ENCODE measurements at regions not wholly inside any gene's neighbourhood (a gene's known extent, or its start where the extent isn't known, plus 50 kb on each side); places are given as distances from the start of the nearest gene placed in this dataset.

DNA sequence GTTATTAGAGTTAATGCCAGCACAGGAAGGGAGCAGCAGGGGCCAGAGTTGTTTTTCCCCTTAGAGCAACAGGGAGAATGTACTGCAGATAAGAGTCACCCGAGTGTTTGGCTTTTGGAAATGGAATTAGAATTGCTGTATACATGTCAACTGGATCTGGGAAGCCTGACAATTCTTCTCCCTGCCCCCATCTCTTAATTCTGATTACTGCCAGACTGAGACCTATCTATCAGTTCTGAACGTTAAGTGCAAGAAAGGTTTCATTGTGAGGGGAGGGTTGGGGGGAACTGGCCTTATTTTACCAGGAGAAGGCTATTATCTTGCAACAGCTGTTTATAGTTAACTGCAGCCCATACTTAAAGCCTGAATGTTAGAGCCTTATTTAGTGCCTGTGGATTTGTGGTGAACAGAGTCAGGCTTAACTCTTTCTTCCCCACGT is 424.5 kb upstream of the CDH11 start:
- ATAC-seq (no peak), DNase-seq (ENCODE audit: low read depth, low spot score) (no peak)
- Histone ChIP-seq H3K4me3 (replicated peaks in 1 of 2; ENCODE audit: low read depth in 1 of 2, low read length in 2 of 2) (no peak overlapping the region), H4K20me1 (ENCODE audit: insufficient read depth) (no peaks in the 10 kb centered on the region), H3K4me1 (ENCODE audit: control insufficient read depth in 1 of 2, insufficient read depth in 2 of 2, low read length in 2 of 2) (no peaks in the 10 kb centered on the region), H3K9me3 (ENCODE audit: control insufficient read depth in 1 of 2, insufficient read depth in 1 of 2, low read depth in 1 of 2, low read length in 2 of 2) (peaks cover 0 to 4% of the 10 kb centered on the region in 2 experiments; a peak in 2 of 4 replicates), H3K27me3 (ENCODE audit: insufficient read depth, low read length) (no peaks in the 10 kb centered on the region), H2AFZ (ENCODE audit: low read depth, low read length, poor library complexity, severe bottlenecking) (no peak overlapping the region), H3K79me2 (ENCODE audit: insufficient read depth, low read length) (no peaks in the 10 kb centered on the region), H3K9ac (ENCODE audit: low read length) (no peak overlapping the region), H3K9me2 (ENCODE audit: insufficient read depth) (no peaks in the 10 kb centered on the region), H3K36me3 (ENCODE audit: control insufficient read depth in 1 of 2, insufficient read depth in 2 of 2, low read length in 2 of 2) (no peaks in the 10 kb centered on the region), H3K27ac (ENCODE audit: low read depth, low read length) (no peak overlapping the region), H3K4me2 (ENCODE audit: low read length) (no peak overlapping the region)
- ChIA-PET RAD21 (ENCODE audit: low non-redundant PET in 1 of 2, low total read pairs in 2 of 2, uncharacterized antibody in 2 of 2, unreplicated experiment in 2 of 2) (no interaction called here), POLR2A (no interaction called here), CTCF (no interaction called here)
- intact Hi-C loops (cut with micrococcal nuclease), result no loop called here
- no TSS peak for BruUV-seq (replicated peaks)
- TF ChIP-seq ZNF274 (IDR thresholded peaks at IDR 0.05; ENCODE audit: low read depth, low read length) (no peak), ELF1 (IDR thresholded peaks at IDR 0.05; ENCODE audit: borderline replicate concordance, low read depth) (no peak), SIN3A (IDR thresholded peaks at IDR 0.05; ENCODE audit: low read depth) (no peak), ZFX (IDR thresholded peaks at IDR 0.05) (no peak), TCF7L2 (IDR thresholded peaks at IDR 0.05; ENCODE audit: borderline replicate concordance, extremely low read depth, insufficient read depth, insufficient read length) (no peak), FOSL1 (IDR thresholded peaks at IDR 0.05; ENCODE audit: low read depth) (no peak), SRF (IDR thresholded peaks at IDR 0.05; ENCODE audit: low read depth) (no peak), YY1 (IDR thresholded peaks at IDR 0.05; ENCODE audit: extremely low read depth, insufficient replicate concordance, low read depth, low read length) (no peak), CEBPB (IDR thresholded peaks at IDR 0.05; ENCODE audit: low read depth) (no peak), JUND (IDR thresholded peaks at IDR 0.05) (no peak), EGR1 (IDR thresholded peaks at IDR 0.05; ENCODE audit: low read depth) (no peak), RAD21 (IDR thresholded peaks at IDR 0.05; ENCODE audit: low read depth) (no peak), CBX3 (IDR thresholded peaks at IDR 0.05; ENCODE audit: low read depth) (no peak), POLR2A (IDR thresholded peaks at IDR 0.05; ENCODE audit: borderline replicate concordance, extremely low read depth, insufficient read depth, insufficient read length) (no peak), EZH2phosphoT487 (IDR thresholded peaks at IDR 0.05; ENCODE audit: borderline replicate concordance) (no peak), SP1 (IDR thresholded peaks at IDR 0.05; ENCODE audit: low read depth) (no peak)
- TF ChIP-seq, protein P1, sequence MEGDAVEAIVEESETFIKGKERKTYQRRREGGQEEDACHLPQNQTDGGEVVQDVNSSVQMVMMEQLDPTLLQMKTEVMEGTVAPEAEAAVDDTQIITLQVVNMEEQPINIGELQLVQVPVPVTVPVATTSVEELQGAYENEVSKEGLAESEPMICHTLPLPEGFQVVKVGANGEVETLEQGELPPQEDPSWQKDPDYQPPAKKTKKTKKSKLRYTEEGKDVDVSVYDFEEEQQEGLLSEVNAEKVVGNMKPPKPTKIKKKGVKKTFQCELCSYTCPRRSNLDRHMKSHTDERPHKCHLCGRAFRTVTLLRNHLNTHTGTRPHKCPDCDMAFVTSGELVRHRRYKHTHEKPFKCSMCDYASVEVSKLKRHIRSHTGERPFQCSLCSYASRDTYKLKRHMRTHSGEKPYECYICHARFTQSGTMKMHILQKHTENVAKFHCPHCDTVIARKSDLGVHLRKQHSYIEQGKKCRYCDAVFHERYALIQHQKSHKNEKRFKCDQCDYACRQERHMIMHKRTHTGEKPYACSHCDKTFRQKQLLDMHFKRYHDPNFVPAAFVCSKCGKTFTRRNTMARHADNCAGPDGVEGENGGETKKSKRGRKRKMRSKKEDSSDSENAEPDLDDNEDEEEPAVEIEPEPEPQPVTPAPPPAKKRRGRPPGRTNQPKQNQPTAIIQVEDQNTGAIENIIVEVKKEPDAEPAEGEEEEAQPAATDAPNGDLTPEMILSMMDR (IDR thresholded peaks at IDR 0.05 in 2 of 3, conservative IDR thresholded peaks at IDR 0.05 in 1 of 3; ENCODE audit: borderline replicate concordance in 1 of 3, insufficient read depth in 1 of 3, low read depth in 2 of 3, low read length in 2 of 3), result no peak
- TF ChIP-seq, protein P2, sequence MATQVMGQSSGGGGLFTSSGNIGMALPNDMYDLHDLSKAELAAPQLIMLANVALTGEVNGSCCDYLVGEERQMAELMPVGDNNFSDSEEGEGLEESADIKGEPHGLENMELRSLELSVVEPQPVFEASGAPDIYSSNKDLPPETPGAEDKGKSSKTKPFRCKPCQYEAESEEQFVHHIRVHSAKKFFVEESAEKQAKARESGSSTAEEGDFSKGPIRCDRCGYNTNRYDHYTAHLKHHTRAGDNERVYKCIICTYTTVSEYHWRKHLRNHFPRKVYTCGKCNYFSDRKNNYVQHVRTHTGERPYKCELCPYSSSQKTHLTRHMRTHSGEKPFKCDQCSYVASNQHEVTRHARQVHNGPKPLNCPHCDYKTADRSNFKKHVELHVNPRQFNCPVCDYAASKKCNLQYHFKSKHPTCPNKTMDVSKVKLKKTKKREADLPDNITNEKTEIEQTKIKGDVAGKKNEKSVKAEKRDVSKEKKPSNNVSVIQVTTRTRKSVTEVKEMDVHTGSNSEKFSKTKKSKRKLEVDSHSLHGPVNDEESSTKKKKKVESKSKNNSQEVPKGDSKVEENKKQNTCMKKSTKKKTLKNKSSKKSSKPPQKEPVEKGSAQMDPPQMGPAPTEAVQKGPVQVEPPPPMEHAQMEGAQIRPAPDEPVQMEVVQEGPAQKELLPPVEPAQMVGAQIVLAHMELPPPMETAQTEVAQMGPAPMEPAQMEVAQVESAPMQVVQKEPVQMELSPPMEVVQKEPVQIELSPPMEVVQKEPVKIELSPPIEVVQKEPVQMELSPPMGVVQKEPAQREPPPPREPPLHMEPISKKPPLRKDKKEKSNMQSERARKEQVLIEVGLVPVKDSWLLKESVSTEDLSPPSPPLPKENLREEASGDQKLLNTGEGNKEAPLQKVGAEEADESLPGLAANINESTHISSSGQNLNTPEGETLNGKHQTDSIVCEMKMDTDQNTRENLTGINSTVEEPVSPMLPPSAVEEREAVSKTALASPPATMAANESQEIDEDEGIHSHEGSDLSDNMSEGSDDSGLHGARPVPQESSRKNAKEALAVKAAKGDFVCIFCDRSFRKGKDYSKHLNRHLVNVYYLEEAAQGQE (IDR thresholded peaks at IDR 0.05; ENCODE audit: low read depth), result no peak
- TF ChIP-seq, protein P3, sequence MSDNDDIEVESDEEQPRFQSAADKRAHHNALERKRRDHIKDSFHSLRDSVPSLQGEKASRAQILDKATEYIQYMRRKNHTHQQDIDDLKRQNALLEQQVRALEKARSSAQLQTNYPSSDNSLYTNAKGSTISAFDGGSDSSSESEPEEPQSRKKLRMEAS (IDR thresholded peaks at IDR 0.05), result no peak
- TF ChIP-seq, protein P4, sequence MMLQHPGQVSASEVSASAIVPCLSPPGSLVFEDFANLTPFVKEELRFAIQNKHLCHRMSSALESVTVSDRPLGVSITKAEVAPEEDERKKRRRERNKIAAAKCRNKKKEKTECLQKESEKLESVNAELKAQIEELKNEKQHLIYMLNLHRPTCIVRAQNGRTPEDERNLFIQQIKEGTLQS (IDR thresholded peaks at IDR 0.05), result no peak
